ENCODE measurements at regions not wholly inside any gene's neighbourhood (a gene's known extent, or its start where the extent isn't known, plus 50 kb on each side); places are given as distances from the start of the nearest gene placed in this dataset.

DNA sequence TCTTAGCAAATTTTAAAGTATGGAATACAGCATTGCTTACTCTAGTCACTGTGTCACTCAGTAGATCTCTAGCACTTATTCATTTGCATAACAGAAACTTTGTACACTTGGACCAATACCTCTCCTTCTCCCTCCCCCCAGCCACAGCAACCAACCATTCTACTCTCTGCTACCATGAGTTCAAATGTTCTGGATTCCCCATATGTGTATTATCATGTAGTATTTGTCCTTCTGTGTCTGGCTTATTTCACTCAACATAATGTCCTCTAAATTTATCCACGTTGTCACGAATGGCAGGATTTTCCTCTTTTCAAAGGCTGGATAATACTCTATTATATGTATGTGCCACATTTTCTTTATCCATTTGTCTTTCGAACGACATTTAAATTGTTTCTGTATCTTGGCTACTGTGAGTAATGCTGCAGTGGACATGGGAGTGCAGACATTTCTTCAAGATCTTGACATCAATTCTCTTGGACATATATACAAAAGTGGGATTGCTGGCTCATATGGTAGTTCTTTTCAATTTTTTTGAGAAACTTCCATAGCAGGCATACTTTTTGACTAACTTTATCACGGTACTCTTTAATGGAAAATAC, 184.5 kb upstream of the SOX21 start:
- H3K4me1 Mint-ChIP-seq, result peaks cover 0 to 5% of the 10 kb centered on the region in 2 experiments; a peak in 2 of 4 replicates
- Histone ChIP-seq H3K79me2 (ENCODE audit: insufficient read depth, low read length) (no peaks in the 10 kb centered on the region), H3K27ac (ENCODE audit: insufficient read length, low read depth, low read length) (no peak overlapping the region), H3K18ac (ENCODE audit: insufficient read length, low read depth, low read length) (no peak overlapping the region), H3K14ac (ENCODE audit: insufficient read depth, low read length) (no peak overlapping the region), H2BK5ac (ENCODE audit: insufficient read length, low read length) (no peak overlapping the region), H3T11ph (ENCODE audit: low read length) (no peak overlapping the region), H3K79me1 (ENCODE audit: insufficient read depth, low read depth, low read length, poor library complexity, severe bottlenecking) (no peaks in the 10 kb centered on the region), H2BK120ac (ENCODE audit: low read depth, low read length, poor library complexity, severe bottlenecking) (no peak overlapping the region), H2AK5ac (ENCODE audit: insufficient read length, low read length) (no peak overlapping the region), H3K4me2 (ENCODE audit: insufficient read depth, insufficient read length, low read length) (no peak overlapping the region), H4K20me1 (ENCODE audit: control insufficient read depth, insufficient read depth, insufficient read length) (no peaks in the 10 kb centered on the region), H3K56ac (ENCODE audit: insufficient read length, low read depth, low read length) (no peak overlapping the region), H2AFZ (ENCODE audit: low read length) (no peak overlapping the region), H4K91ac (ENCODE audit: insufficient read length, low read depth, low read length) (no peak overlapping the region), H4K5ac (ENCODE audit: insufficient read length, low read depth, low read length) (no peak overlapping the region), H2BK20ac (ENCODE audit: low read depth, low read length, poor library complexity, severe bottlenecking) (no peak overlapping the region), H3K27me3 (ENCODE audit: insufficient read depth, low read length) (no peaks in the 10 kb centered on the region), H2BK15ac (ENCODE audit: low read depth, low read length) (no peak overlapping the region), H3K4me1 (ENCODE audit: insufficient read depth, low read length) (no peaks in the 10 kb centered on the region), H2BK12ac (ENCODE audit: insufficient read length, low read depth, low read length) (no peak overlapping the region), H3K4ac (ENCODE audit: low read depth, low read length) (no peak overlapping the region), H4K8ac (replicated peaks; ENCODE audit: insufficient read length, low read depth, low read length) (no peak overlapping the region), H3K9me3 (ENCODE audit: control insufficient read depth, low read depth, low read length) (no peaks in the 10 kb centered on the region), H3K9ac (ENCODE audit: extremely low read depth, insufficient read length, low read length) (no peak overlapping the region), H3K23ac (ENCODE audit: insufficient read length, low read depth, low read length) (no peak overlapping the region), H3K23me2 (ENCODE audit: insufficient read length, low read depth, low read length, poor library complexity, severe bottlenecking) (no peaks in the 10 kb centered on the region)
- no CpG with 5 or more reads among the region's 5 CpGs for WGBS (ENCODE audit: extremely low coverage, insufficient read length, low lambda C conversion rate)
- DNase-seq, result no peak
- H3K4me3 Mint-ChIP-seq, result no peak overlapping the region
- no peaks in the 10 kb centered on the region for H3K27me3 Mint-ChIP-seq (ENCODE audit: low read depth)
- H3K27ac Mint-ChIP-seq, result no peak overlapping the region
- TF ChIP-seq, protein P1, sequence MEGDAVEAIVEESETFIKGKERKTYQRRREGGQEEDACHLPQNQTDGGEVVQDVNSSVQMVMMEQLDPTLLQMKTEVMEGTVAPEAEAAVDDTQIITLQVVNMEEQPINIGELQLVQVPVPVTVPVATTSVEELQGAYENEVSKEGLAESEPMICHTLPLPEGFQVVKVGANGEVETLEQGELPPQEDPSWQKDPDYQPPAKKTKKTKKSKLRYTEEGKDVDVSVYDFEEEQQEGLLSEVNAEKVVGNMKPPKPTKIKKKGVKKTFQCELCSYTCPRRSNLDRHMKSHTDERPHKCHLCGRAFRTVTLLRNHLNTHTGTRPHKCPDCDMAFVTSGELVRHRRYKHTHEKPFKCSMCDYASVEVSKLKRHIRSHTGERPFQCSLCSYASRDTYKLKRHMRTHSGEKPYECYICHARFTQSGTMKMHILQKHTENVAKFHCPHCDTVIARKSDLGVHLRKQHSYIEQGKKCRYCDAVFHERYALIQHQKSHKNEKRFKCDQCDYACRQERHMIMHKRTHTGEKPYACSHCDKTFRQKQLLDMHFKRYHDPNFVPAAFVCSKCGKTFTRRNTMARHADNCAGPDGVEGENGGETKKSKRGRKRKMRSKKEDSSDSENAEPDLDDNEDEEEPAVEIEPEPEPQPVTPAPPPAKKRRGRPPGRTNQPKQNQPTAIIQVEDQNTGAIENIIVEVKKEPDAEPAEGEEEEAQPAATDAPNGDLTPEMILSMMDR (conservative IDR thresholded peaks at IDR 0.05), result no peak
- H3K9me3 Mint-ChIP-seq, result no peaks in the 10 kb centered on the region
- H3K36me3 Mint-ChIP-seq (ENCODE audit: insufficient read depth in 1 of 3, low read depth in 3 of 3), result no peaks in the 10 kb centered on the region

Measured in H9 (cell line).